ENCODE measurements at regions not wholly inside any gene's neighbourhood (a gene's known extent, or its start where the extent isn't known, plus 50 kb on each side); places are given as distances from the start of the nearest gene placed in this dataset.

DNA sequence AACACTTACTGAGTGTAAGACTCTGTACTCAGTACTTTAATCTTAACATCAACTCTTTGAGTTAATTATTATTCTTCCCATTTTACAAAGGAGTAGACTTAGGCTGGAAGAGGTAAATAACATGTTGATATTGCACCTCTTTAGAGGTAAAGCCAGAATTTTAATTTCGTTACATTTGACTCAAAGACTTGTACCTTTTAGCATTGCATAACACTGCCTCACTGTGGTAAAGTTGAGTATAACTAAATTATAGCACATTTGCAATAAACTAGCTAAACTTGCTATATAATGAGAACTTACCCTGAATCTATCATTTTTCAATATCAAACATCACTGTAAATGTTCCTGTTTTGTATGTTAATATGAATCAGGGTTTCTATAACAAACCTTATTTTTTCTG lies 218.5 kb downstream of the PRR32 start:
- ChIA-PET POLR2A (ENCODE audit: unreplicated experiment) (no interaction called here), CTCF (no interaction called here)
- Histone ChIP-seq H3K27ac (no peak overlapping the region), H3K36me3 (ENCODE audit: low read depth) (no peaks in the 10 kb centered on the region), H3F3A (ENCODE audit: insufficient read depth, low read depth) (no peaks in the 10 kb centered on the region), H3K4me1 (replicated peaks; ENCODE audit: insufficient read depth) (no peaks in the 10 kb centered on the region), H3K4me2 (no peak overlapping the region), H3K9me2 (ENCODE audit: insufficient read depth) (0 out of 2 replicates have a peak, but pooled peaks cover under 1% of the 10 kb centered on the region), H3K27me3 (ENCODE audit: insufficient read depth, low read depth) (no peaks in the 10 kb centered on the region), H3K9me3 (ENCODE audit: insufficient read depth, low read depth) (0 out of 2 replicates have a peak, but pooled peaks cover 3% of the 10 kb centered on the region), H3K79me2 (ENCODE audit: low read depth) (no peaks in the 10 kb centered on the region), H3K4me3 (no peak overlapping the region), H2AFZ (no peak overlapping the region), H4K20me1 (ENCODE audit: insufficient read depth) (no peaks in the 10 kb centered on the region)
- intact Hi-C loops (cut with micrococcal nuclease; ENCODE audit: unreplicated experiment): no loop called here
- no TSS peak for BruUV-seq (replicated peaks)
- TF ChIP-seq EZH2 (IDR thresholded peaks at IDR 0.05; ENCODE audit: low read depth): no peak
- TF ChIP-seq CTCF (conservative IDR thresholded peaks at IDR 0.05): peak; percentile 68
- no peak for DNase-seq

- H3K27me3 ChIP-seq (ENCODE audit: insufficient read depth, low read depth): no peaks in the 10 kb centered on the region
- no peaks in the 10 kb centered on the region for H3K79me2 ChIP-seq (ENCODE audit: low read depth)
- no peak for TF ChIP-seq EZH2 (IDR thresholded peaks at IDR 0.05; ENCODE audit: low read depth)
- TF ChIP-seq CTCF (conservative IDR thresholded peaks at IDR 0.05): no peak
- H4K20me1 ChIP-seq (ENCODE audit: insufficient read depth): no peaks in the 10 kb centered on the region; the same call in 1 of the 2 replicates
- ChIA-PET CTCF (no interaction called here), POLR2A (ENCODE audit: unreplicated experiment) (no interaction called here)
- no peaks in the 10 kb centered on the region for H3K4me1 ChIP-seq (replicated peaks; ENCODE audit: insufficient read depth)
- no peak overlapping the region for H3K4me3 ChIP-seq
- H3K36me3 ChIP-seq (ENCODE audit: low read depth): no peaks in the 10 kb centered on the region
- DNase-seq: no peak
- intact Hi-C loops (cut with micrococcal nuclease; ENCODE audit: unreplicated experiment): no loop called here
- no peaks in the 10 kb centered on the region for H3K9me3 ChIP-seq (ENCODE audit: insufficient read depth, low read depth)
- no peaks in the 10 kb centered on the region for H3F3A ChIP-seq (ENCODE audit: insufficient read depth, low read depth)
- H2AFZ ChIP-seq: no peak overlapping the region
- no TSS peak for BruUV-seq (replicated peaks)
- no peak overlapping the region for H3K4me2 ChIP-seq
- no peaks in the 10 kb centered on the region for H3K9me2 ChIP-seq (ENCODE audit: insufficient read depth)
- no peak overlapping the region for H3K27ac ChIP-seq
Measured at GRCh38 chrX:127057891-127058619, 238.5 kb downstream of the PRR32 start.

GRCh38 chrX:127085939-127086338 lies 266.4 kb downstream of the PRR32 start:
- BruUV-seq (replicated peaks): no TSS peak
- H3K9me2 ChIP-seq (ENCODE audit: insufficient read depth): no peaks in the 10 kb centered on the region
- H3K4me1 ChIP-seq (replicated peaks; ENCODE audit: insufficient read depth): no peaks in the 10 kb centered on the region
- no peaks in the 10 kb centered on the region; the same call in 1 of the 2 replicates for H4K20me1 ChIP-seq (ENCODE audit: insufficient read depth)
- POLR2A ChIA-PET (ENCODE audit: unreplicated experiment): no interaction called here
- H3K27ac ChIP-seq: no peak overlapping the region
- no peaks in the 10 kb centered on the region for H3K36me3 ChIP-seq (ENCODE audit: low read depth)
- no peaks in the 10 kb centered on the region for H3K79me2 ChIP-seq (ENCODE audit: low read depth)
- TF ChIP-seq EZH2 (IDR thresholded peaks at IDR 0.05; ENCODE audit: low read depth): no peak
- TF ChIP-seq CTCF (conservative IDR thresholded peaks at IDR 0.05): no peak
- no peak overlapping the region for H2AFZ ChIP-seq
- CTCF ChIA-PET: no interaction called here
- intact Hi-C loops (cut with micrococcal nuclease; ENCODE audit: unreplicated experiment): no loop called here
- no peak for DNase-seq
- no peak overlapping the region for H3K4me3 ChIP-seq
- H3F3A ChIP-seq (ENCODE audit: insufficient read depth, low read depth): no peaks in the 10 kb centered on the region
- H3K27me3 ChIP-seq (ENCODE audit: insufficient read depth, low read depth): no peaks in the 10 kb centered on the region
- no peaks in the 10 kb centered on the region for H3K9me3 ChIP-seq (ENCODE audit: insufficient read depth, low read depth)
- no peak overlapping the region for H3K4me2 ChIP-seq
